H9 (cell line): ENCODE measurements at regions not wholly inside any gene's neighbourhood (a gene's known extent, or its start where the extent isn't known, plus 50 kb on each side); places are given as distances from the start of the nearest gene placed in this dataset.

Experiments used
- DNase-seq: peaks from one replicate; pipeline ENCODE4 v3.0.0-alpha.2; 2017
- H2AFZ ChIP-seq: one replicate; pipeline ENCODE4 v1.6.1; 2013; ENCODE audit warnings: mild to moderate bottlenecking, low read length, control low read depth, moderate library complexity
- H2AK5ac ChIP-seq: 2 replicates; pipeline ENCODE4 v1.6.1; 2013; ENCODE audit warnings: low read length, control low read depth, mixed read lengths; ENCODE audit not compliant: insufficient read length
- H2BK120ac ChIP-seq: one replicate; pipeline ENCODE4 v1.6.1; 2013; ENCODE audit warnings: low read depth, mild to moderate bottlenecking, low read length, control low read depth, inconsistent platforms; ENCODE audit not compliant: poor library complexity, severe bottlenecking
- H2BK12ac ChIP-seq: 2 replicates; pipeline ENCODE4 v1.6.1; 2013; ENCODE audit warnings: low read length, control low read depth, mixed read lengths, low read depth; ENCODE audit not compliant: insufficient read length
- H2BK15ac ChIP-seq: 2 replicates; pipeline ENCODE4 v1.6.1; 2013; ENCODE audit warnings: low read depth, low read length, control low read depth
- H2BK20ac ChIP-seq: one replicate; pipeline ENCODE4 v1.6.1; 2013; ENCODE audit warnings: low read depth, mild to moderate bottlenecking, low read length, control low read depth, inconsistent platforms; ENCODE audit not compliant: poor library complexity, severe bottlenecking
- H2BK5ac ChIP-seq: 2 replicates; pipeline ENCODE4 v1.6.1; 2013; ENCODE audit warnings: low read length, control low read depth, mixed read lengths; ENCODE audit not compliant: insufficient read length
- H3K14ac ChIP-seq: 2 replicates; pipeline ENCODE4 v1.6.1; 2013; ENCODE audit warnings: low read length, control low read depth; ENCODE audit not compliant: insufficient read depth
- H3K18ac ChIP-seq: 2 replicates; pipeline ENCODE4 v1.6.1; 2013; ENCODE audit warnings: low read depth, mild to moderate bottlenecking, mixed read lengths, low read length, control low read depth; ENCODE audit not compliant: insufficient read length
- H3K23ac ChIP-seq: 2 replicates; pipeline ENCODE4 v1.6.1; 2013; ENCODE audit warnings: low read length, control low read depth, mixed read lengths, low read depth; ENCODE audit not compliant: insufficient read length
- H3K23me2 ChIP-seq: 2 replicates; pipeline ENCODE4 v1.6.1; 2013; ENCODE audit warnings: low read depth, mild to moderate bottlenecking, mixed read lengths, low read length, control low read depth; ENCODE audit not compliant: insufficient read length, poor library complexity, severe bottlenecking
- H3K27ac ChIP-seq: 2 replicates; pipeline ENCODE4 v1.5.1; 2013; ENCODE audit warnings: low read length, control low read depth, mixed read lengths, low read depth; ENCODE audit not compliant: insufficient read length
- H3K27me3 ChIP-seq: 2 replicates; pipeline ENCODE4 v1.6.1; 2013; ENCODE audit warnings: low read length, control low read depth, inconsistent platforms; ENCODE audit not compliant: insufficient read depth
- H3K4ac ChIP-seq: 2 replicates; pipeline ENCODE4 v1.6.1; 2013; ENCODE audit warnings: low read depth, mild to moderate bottlenecking, control low read depth, inconsistent platforms, low read length, moderate library complexity
- H3K4me1 ChIP-seq: 2 replicates; pipeline ENCODE4 v1.6.1; 2013; ENCODE audit warnings: low read length, control low read depth, inconsistent platforms; ENCODE audit not compliant: insufficient read depth
- H3K4me2 ChIP-seq: 2 replicates; pipeline ENCODE4 v1.6.1; 2013; ENCODE audit warnings: low read length, control low read depth, mixed read lengths; ENCODE audit not compliant: insufficient read length, insufficient read depth
- H3K56ac ChIP-seq: 2 replicates; pipeline ENCODE4 v1.6.1; 2013; ENCODE audit warnings: low read depth, mild to moderate bottlenecking, mixed read lengths, low read length, control low read depth; ENCODE audit not compliant: insufficient read length
- H3K79me1 ChIP-seq: 2 replicates; pipeline ENCODE4 v1.6.1; 2013; ENCODE audit warnings: low read depth, mild to moderate bottlenecking, moderate library complexity, low read length, control low read depth, inconsistent platforms; ENCODE audit not compliant: insufficient read depth, poor library complexity, severe bottlenecking
- H3K79me2 ChIP-seq: 2 replicates; pipeline ENCODE4 v1.6.1; 2013; ENCODE audit warnings: low read length, control low read depth, inconsistent platforms; ENCODE audit not compliant: insufficient read depth
- H3K9ac ChIP-seq: 2 replicates; pipeline ENCODE4 v1.6.1; 2013; ENCODE audit warnings: low read length, control low read depth, mixed read lengths; ENCODE audit not compliant: insufficient read length; ENCODE audit errors: extremely low read depth
- H3K9me3 ChIP-seq: one replicate; pipeline ENCODE4 v1.6.1; 2013; ENCODE audit warnings: low read depth, low read length, inconsistent platforms; ENCODE audit not compliant: control insufficient read depth
- H3T11ph ChIP-seq: one replicate; pipeline ENCODE4 v1.6.1; 2013; ENCODE audit warnings: mild to moderate bottlenecking, low read length, control low read depth, inconsistent platforms
- H4K20me1 ChIP-seq: one replicate; pipeline ENCODE4 v1.6.1; 2013; ENCODE audit not compliant: control insufficient read depth, insufficient read length, insufficient read depth
- H4K5ac ChIP-seq: 2 replicates; pipeline ENCODE4 v1.6.1; 2013; ENCODE audit warnings: low read depth, mild to moderate bottlenecking, mixed read lengths, low read length, control low read depth; ENCODE audit not compliant: insufficient read length
- H4K8ac ChIP-seq: replicated peaks from 2 replicates; pipeline ENCODE4 v1.6.1; 2013; ENCODE audit warnings: low read length, control low read depth, mixed read lengths, low read depth; ENCODE audit not compliant: insufficient read length
- H4K91ac ChIP-seq: 2 replicates; pipeline ENCODE4 v1.6.1; 2013; ENCODE audit warnings: low read depth, mild to moderate bottlenecking, moderate library complexity, mixed read lengths, low read length, control low read depth; ENCODE audit not compliant: insufficient read length
- H3K27ac Mint-ChIP-seq, 3 experiments: 2 replicates in 2 of 3; 3 replicates in 1 of 3; pipeline ENCODE4 v1.8.0; 2020 to 2021; ENCODE audit warnings: mixed read lengths in 3 of 3, mild to moderate bottlenecking in 1 of 3, moderate library complexity in 1 of 3
- H3K27me3 Mint-ChIP-seq: 2 replicates; pipeline ENCODE4 v1.8.0; 2021; ENCODE audit warnings: low read depth, mild to moderate bottlenecking, moderate library complexity, mixed read lengths
- H3K36me3 Mint-ChIP-seq, 3 experiments: 2 replicates in 2 of 3; 3 replicates in 1 of 3; pipeline ENCODE4 v1.8.0; 2020 to 2021; ENCODE audit warnings: low read depth in 3 of 3, mixed read lengths in 3 of 3; ENCODE audit not compliant: insufficient read depth in 1 of 3
- H3K4me1 Mint-ChIP-seq, 2 experiments: 2 replicates each; pipeline ENCODE4 v1.8.0; 2020; ENCODE audit warnings: mixed read lengths in 2 of 2
- H3K4me3 Mint-ChIP-seq, 2 experiments: 2 replicates in 1 of 2; 3 replicates in 1 of 2; pipeline ENCODE4 v1.8.0; 2020 to 2021; ENCODE audit warnings: mild to moderate bottlenecking in 2 of 2, mixed read lengths in 2 of 2, moderate library complexity in 1 of 2
- H3K9me3 Mint-ChIP-seq, 2 experiments: 2 replicates in 1 of 2; 3 replicates in 1 of 2; pipeline ENCODE4 v1.8.0; 2020; ENCODE audit warnings: mild to moderate bottlenecking in 2 of 2, mixed read lengths in 2 of 2, moderate library complexity in 1 of 2
- WGBS: extraction: QIAGEN DNeasy Blood & Tissue Kit; methylation state at CpG from one replicate; pipeline ENCODE4 v1.1.7; 2013; ENCODE audit warnings: missing lambda C conversion rate, low lambda C conversion rate, mixed read lengths; ENCODE audit not compliant: insufficient read length; ENCODE audit errors: extremely low coverage; 5-methylcytosine and 5-hydroxymethylcytosine counted together
- TF ChIP-seq, protein P1 (sequence below): fragments of 200-600 bp; sonication (generic); conservative IDR thresholded peaks from 3 replicates; pipeline ENCODE4 v1.8.0; 2021; ENCODE audit warnings: antibody characterized with exemption, mild to moderate bottlenecking

DNA sequence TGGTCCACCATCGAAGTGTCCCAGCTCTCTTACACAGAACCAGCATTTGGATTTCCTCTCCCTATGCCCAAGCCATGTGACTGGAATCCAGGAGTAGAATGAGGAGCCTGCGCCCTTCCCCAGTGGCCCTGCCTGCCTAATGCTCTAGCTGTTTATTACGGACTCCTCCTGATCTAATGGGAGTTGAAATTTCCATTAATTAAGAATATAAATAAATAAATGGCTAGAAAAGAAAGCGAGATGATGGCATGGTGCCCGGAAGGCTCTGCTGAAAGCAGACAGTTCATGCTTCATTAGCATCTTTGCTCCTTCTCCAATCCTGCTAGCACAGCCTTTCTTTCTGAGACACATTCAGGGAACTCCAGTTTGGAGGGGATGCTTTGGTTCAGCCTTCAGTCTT lies 216.2 kb downstream of the SEC16B start:
- no peak overlapping the region for H3K14ac ChIP-seq
- no peaks in the 10 kb centered on the region for H3K79me1 ChIP-seq
- peaks cover 22% of the 10 kb centered on the region in 2 experiments for H3K4me1 Mint-ChIP-seq
- no peak overlapping the region for H3K23ac ChIP-seq
- H4K91ac ChIP-seq, result no peak overlapping the region
- H2BK120ac ChIP-seq, result no peak overlapping the region
- H3K4me1 ChIP-seq, result 0 out of 2 replicates have a peak, but pooled peaks cover 2% of the 10 kb centered on the region
- H3K9me3 Mint-ChIP-seq, result peaks cover 4 to 5% of the 10 kb centered on the region in 2 experiments; a peak in 3 of 5 replicates
- H3K4me3 Mint-ChIP-seq, result no peak overlapping the region
- H3K9me3 ChIP-seq, result no peaks in the 10 kb centered on the region
- no peaks in the 10 kb centered on the region for H3K79me2 ChIP-seq
- H2BK15ac ChIP-seq, result no peak overlapping the region
- H3K23me2 ChIP-seq, result no peaks in the 10 kb centered on the region
- no CpG with 5 or more reads among the region's 5 CpGs for WGBS
- H2BK5ac ChIP-seq, result no peak overlapping the region
- H3T11ph ChIP-seq, result no peak overlapping the region
- no peaks in the 10 kb centered on the region for H3K27me3 Mint-ChIP-seq
- no peak overlapping the region for H3K18ac ChIP-seq
- no peak overlapping the region for H3K27ac Mint-ChIP-seq
- no peak overlapping the region for H2AK5ac ChIP-seq
- no peak overlapping the region for H2BK20ac ChIP-seq
- TF ChIP-seq, protein P1, sequence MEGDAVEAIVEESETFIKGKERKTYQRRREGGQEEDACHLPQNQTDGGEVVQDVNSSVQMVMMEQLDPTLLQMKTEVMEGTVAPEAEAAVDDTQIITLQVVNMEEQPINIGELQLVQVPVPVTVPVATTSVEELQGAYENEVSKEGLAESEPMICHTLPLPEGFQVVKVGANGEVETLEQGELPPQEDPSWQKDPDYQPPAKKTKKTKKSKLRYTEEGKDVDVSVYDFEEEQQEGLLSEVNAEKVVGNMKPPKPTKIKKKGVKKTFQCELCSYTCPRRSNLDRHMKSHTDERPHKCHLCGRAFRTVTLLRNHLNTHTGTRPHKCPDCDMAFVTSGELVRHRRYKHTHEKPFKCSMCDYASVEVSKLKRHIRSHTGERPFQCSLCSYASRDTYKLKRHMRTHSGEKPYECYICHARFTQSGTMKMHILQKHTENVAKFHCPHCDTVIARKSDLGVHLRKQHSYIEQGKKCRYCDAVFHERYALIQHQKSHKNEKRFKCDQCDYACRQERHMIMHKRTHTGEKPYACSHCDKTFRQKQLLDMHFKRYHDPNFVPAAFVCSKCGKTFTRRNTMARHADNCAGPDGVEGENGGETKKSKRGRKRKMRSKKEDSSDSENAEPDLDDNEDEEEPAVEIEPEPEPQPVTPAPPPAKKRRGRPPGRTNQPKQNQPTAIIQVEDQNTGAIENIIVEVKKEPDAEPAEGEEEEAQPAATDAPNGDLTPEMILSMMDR, result no peak
- H3K4me2 ChIP-seq, result no peak overlapping the region
- no peak for DNase-seq
- no peak overlapping the region for H3K56ac ChIP-seq
- H3K4ac ChIP-seq, result no peak overlapping the region
- no peak overlapping the region for H3K27ac ChIP-seq
- no peak overlapping the region for H4K5ac ChIP-seq
- H4K8ac ChIP-seq, result no peak overlapping the region
- H2BK12ac ChIP-seq, result no peak overlapping the region
- no peak overlapping the region for H2AFZ ChIP-seq
- no peaks in the 10 kb centered on the region for H4K20me1 ChIP-seq
- no peaks in the 10 kb centered on the region for H3K27me3 ChIP-seq
- H3K9ac ChIP-seq, result no peak overlapping the region
- peaks cover 0 to 5% (median 0%) of the 10 kb centered on the region in 3 experiments; a peak in 3 of 7 replicates for H3K36me3 Mint-ChIP-seq
